ENCODE measurements at regions not wholly inside any gene's neighbourhood (a gene's known extent, or its start where the extent isn't known, plus 50 kb on each side); places are given as distances from the start of the nearest gene placed in this dataset.

DNA sequence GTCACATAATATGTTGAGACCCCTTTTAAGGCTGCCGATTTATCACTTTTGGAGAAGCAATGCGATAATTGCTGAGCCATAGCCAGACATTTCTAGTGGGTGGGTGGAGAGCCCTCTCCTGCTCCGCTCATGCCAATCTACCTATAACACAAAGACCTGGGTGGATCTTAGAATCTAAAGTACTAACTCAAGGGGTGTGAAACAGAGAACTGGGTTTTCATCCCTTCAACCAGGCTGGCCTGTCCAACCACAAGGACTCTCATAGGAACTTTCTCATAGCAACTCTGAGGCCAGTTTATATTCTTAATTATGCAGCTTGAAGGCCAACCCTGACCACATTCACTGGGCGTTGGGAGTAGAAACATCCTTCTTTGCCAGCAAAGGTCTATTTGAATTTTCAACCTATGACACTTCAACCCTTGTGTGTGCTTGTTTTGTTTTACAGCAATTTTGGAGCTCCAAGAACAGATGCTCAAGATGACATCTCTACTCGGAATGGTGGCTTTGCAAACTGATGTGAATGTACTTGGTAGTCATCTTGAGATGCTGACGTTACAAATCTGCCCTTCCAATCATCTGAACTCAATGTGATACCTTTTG is 1198.2 kb upstream of the AUTS2 start:
- no peak for TF ChIP-seq CTCF (IDR thresholded peaks at IDR 0.05)

DNA sequence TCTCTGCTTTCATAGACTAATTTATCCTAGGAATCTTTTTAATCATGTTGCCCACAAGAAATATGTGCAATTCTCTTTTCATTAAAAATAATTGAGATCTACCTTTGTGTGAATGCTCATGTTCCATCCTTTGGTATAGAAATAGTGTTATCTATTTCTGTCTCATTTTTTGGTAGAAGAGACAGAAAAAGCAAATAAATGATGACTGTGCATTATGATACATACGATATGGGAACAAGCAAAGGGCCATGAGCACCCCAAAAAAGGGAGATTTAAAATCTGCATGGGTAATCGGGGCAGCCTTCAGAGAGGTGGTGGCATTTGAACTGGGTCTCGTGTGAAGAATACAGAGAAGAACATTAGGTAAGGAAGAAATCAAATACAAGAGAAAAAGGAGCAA is 1197.5 kb upstream of the AUTS2 start:
- TF ChIP-seq CTCF (IDR thresholded peaks at IDR 0.05): no peak

- no peak for TF ChIP-seq CTCF (IDR thresholded peaks at IDR 0.05)
These were observed 1197.0 kb upstream of the AUTS2 start for GRCh38 chr7:68401313-68401712.

DNA sequence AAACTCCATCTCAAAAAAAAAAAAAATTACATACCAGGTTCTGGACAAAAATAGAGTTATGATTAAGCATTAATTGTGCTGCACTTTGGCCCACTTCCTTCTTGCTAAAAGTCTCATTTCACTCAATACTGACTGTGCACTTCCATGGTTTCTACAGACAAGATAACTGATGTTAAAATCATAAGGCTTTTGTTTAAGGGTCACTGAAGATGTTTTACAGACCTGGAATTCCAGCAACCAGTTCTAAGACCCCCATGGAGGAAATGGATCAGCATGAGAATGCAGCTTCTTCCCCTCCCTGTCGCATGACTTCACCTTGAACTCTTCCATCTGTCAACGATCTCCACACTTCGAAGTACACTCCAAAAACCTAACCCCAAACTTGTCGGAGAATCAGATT is 1191.8 kb upstream of the AUTS2 start:
- no peak for TF ChIP-seq CTCF (IDR thresholded peaks at IDR 0.05)

GRCh38 chr7:68407460-68407859 is 1190.8 kb upstream of the AUTS2 start:
- no peak for TF ChIP-seq CTCF (IDR thresholded peaks at IDR 0.05)

- no peak for TF ChIP-seq CTCF (IDR thresholded peaks at IDR 0.05)
These were observed 1189.4 kb upstream of the AUTS2 start for GRCh38 chr7:68408873-68409272.

- no peak for TF ChIP-seq CTCF (IDR thresholded peaks at IDR 0.05)
These were observed 1188.4 kb upstream of the AUTS2 start for GRCh38 chr7:68409851-68410250.

- no peak for TF ChIP-seq CTCF (IDR thresholded peaks at IDR 0.05)
These were observed 1186.5 kb upstream of the AUTS2 start for GRCh38 chr7:68411742-68412141.
